Stomach (tissue), 4 donors: ENCODE measurements at regions not wholly inside any gene's neighbourhood (a gene's known extent, or its start where the extent isn't known, plus 50 kb on each side); places are given as distances from the start of the nearest gene placed in this dataset.

Experiments used
- EP300 ChIP-seq: sonication (generic); formaldehyde crosslinking; IDR thresholded peaks from one replicate; pipeline ENCODE4 v1.6.1; 2017; ENCODE audit warnings: antibody characterized with exemption
- POLR2A ChIP-seq, 4 donors: fragments of 450-650 bp; IDR thresholded peaks; one replicate each; pipeline ENCODE4 v1.6.1; 2016; ENCODE audit warnings: antibody characterized with exemption in 4 of 4, control low read depth in 2 of 4, mild to moderate bottlenecking in 1 of 4, moderate library complexity in 1 of 4
- POLR2AphosphoS5 ChIP-seq, 3 donors: sonication (generic); formaldehyde crosslinking; IDR thresholded peaks; one replicate each; pipeline ENCODE4 v1.6.1; 2016; ENCODE audit warnings: antibody characterized with exemption in 3 of 3
- TF ChIP-seq, protein P1 (sequence below), 7 experiments: fragments of 450-650 bp in 4 of 7; fragments of 200-600 bp in 3 of 7; sonication (generic) in 3 of 7; IDR thresholded peaks; one replicate each; pipeline ENCODE4 v1.5.1; 2016 to 2019; ENCODE audit warnings: antibody characterized with exemption in 7 of 7, control low read depth in 2 of 7, mild to moderate bottlenecking in 1 of 7

- TF ChIP-seq POLR2AphosphoS5 (IDR thresholded peaks at IDR 0.05) (no peak), POLR2A (IDR thresholded peaks at IDR 0.05) (no peak), EP300 (no peak)
- TF ChIP-seq, protein P1, sequence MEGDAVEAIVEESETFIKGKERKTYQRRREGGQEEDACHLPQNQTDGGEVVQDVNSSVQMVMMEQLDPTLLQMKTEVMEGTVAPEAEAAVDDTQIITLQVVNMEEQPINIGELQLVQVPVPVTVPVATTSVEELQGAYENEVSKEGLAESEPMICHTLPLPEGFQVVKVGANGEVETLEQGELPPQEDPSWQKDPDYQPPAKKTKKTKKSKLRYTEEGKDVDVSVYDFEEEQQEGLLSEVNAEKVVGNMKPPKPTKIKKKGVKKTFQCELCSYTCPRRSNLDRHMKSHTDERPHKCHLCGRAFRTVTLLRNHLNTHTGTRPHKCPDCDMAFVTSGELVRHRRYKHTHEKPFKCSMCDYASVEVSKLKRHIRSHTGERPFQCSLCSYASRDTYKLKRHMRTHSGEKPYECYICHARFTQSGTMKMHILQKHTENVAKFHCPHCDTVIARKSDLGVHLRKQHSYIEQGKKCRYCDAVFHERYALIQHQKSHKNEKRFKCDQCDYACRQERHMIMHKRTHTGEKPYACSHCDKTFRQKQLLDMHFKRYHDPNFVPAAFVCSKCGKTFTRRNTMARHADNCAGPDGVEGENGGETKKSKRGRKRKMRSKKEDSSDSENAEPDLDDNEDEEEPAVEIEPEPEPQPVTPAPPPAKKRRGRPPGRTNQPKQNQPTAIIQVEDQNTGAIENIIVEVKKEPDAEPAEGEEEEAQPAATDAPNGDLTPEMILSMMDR (IDR thresholded peaks at IDR 0.05) = no peak
Measured at GRCh38 chr10:44704616-44705015, 206.5 kb upstream of the TMEM72 start.
